ENCODE measurements at regions not wholly inside any gene's neighbourhood (a gene's known extent, or its start where the extent isn't known, plus 50 kb on each side); places are given as distances from the start of the nearest gene placed in this dataset.

- no peak for DNase-seq
- no peak overlapping the region for H3K4me3 ChIP-seq
- no peak overlapping the region for H3K27ac ChIP-seq
- H3K9ac ChIP-seq (ENCODE audit: low read depth in 2 of 2, low read length in 2 of 2) = no peak overlapping the region
- H3K4me1 ChIP-seq = no peaks in the 10 kb centered on the region
- H3K27me3 ChIP-seq = no peaks in the 10 kb centered on the region
- intact Hi-C loops (cut with DNase I) = no loop called here
- TF ChIP-seq CTCF (IDR thresholded peaks at IDR 0.05) = no peak
- no peaks in the 10 kb centered on the region for H3K9me3 ChIP-seq
- H3K36me3 ChIP-seq = no peaks in the 10 kb centered on the region
These were observed 301.3 kb upstream of the ADCY2 start for GRCh38 chr5:7094626-7095025.

GRCh38 chr5:7096294-7096693 lies 299.6 kb upstream of the ADCY2 start:
- intact Hi-C loops (cut with DNase I) = no loop called here
- no peaks in the 10 kb centered on the region for H3K4me1 ChIP-seq
- no peak overlapping the region for H3K9ac ChIP-seq (ENCODE audit: low read depth in 2 of 2, low read length in 2 of 2)
- DNase-seq = no peak
- no peaks in the 10 kb centered on the region for H3K27me3 ChIP-seq
- H3K27ac ChIP-seq = no peak overlapping the region
- H3K4me3 ChIP-seq = no peak overlapping the region
- no peaks in the 10 kb centered on the region for H3K36me3 ChIP-seq
- H3K9me3 ChIP-seq = no peaks in the 10 kb centered on the region
- TF ChIP-seq CTCF (IDR thresholded peaks at IDR 0.05) = no peak

DNA sequence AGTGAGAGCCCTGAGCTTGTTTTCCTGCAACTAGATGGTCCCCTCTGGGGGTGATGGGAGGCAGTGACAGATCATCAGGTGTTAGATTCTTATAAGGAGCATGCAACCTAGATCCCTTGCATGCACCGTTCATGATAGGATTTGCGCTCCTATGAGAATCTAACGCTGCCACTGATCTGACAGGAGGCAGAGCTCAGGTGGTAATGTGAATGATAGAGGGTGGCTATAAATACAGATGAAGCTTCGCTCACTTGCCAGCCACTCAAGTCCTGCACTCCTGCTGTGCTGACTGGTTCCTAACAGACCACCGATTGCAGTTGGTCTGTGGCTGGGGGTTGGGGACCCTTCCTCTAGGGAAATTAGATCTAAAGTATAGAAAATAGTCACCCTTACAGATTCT lies 290.6 kb upstream of the ADCY2 start:
- TF ChIP-seq CTCF (IDR thresholded peaks at IDR 0.05) = no peak
- no peak overlapping the region for H3K9ac ChIP-seq (ENCODE audit: low read depth in 2 of 2, low read length in 2 of 2)
- H3K9me3 ChIP-seq = no peaks in the 10 kb centered on the region
- no peaks in the 10 kb centered on the region for H3K27me3 ChIP-seq
- intact Hi-C loops (cut with DNase I) = no loop called here
- no peak overlapping the region for H3K4me3 ChIP-seq
- no peaks in the 10 kb centered on the region for H3K36me3 ChIP-seq
- no peak overlapping the region for H3K27ac ChIP-seq
- DNase-seq = no peak
- no peaks in the 10 kb centered on the region for H3K4me1 ChIP-seq

GRCh38 chr5:7117961-7118360 lies 278.0 kb upstream of the ADCY2 start:
- no peak for DNase-seq
- Histone ChIP-seq H3K9ac (ENCODE audit: low read depth in 2 of 2, low read length in 2 of 2) (no peak overlapping the region), H3K36me3 (no peaks in the 10 kb centered on the region), H3K9me3 (no peaks in the 10 kb centered on the region), H3K27me3 (no peaks in the 10 kb centered on the region), H3K4me3 (no peak overlapping the region), H3K27ac (no peak overlapping the region), H3K4me1 (no peaks in the 10 kb centered on the region)
- no peak for TF ChIP-seq CTCF (IDR thresholded peaks at IDR 0.05)
- intact Hi-C loops (cut with DNase I) = no loop called here

DNA sequence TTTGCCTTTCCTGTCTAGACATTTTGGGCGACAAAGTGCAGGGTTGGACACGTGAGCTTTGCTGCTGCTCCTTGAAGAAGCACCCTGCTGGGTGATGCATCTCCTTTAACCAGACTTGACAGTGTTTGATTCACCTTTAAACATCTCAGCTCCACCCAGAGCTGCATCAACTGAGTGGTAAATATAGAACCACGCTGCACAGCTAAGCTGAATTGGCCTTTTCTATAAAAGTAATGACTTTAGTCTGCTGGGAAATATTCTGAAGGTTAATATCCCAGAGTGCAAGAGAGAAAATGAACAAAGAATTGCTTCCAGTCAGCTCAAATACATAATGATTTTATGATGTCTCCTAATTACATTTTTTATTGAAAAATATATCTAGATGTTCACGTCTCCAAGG lies 264.3 kb upstream of the ADCY2 start:
- Histone ChIP-seq H3K9me3 (no peaks in the 10 kb centered on the region), H3K27ac (no peak overlapping the region), H3K36me3 (no peaks in the 10 kb centered on the region), H3K4me1 (no peaks in the 10 kb centered on the region), H3K27me3 (no peaks in the 10 kb centered on the region), H3K9ac (ENCODE audit: low read depth in 2 of 2, low read length in 2 of 2) (no peak overlapping the region), H3K4me3 (no peak overlapping the region)
- DNase-seq = no peak
- intact Hi-C loops (cut with DNase I) = no loop called here
- no peak for TF ChIP-seq CTCF (IDR thresholded peaks at IDR 0.05)

GRCh38 chr5:7146886-7147285 lies 249.1 kb upstream of the ADCY2 start:
- no peak overlapping the region for H3K9ac ChIP-seq (ENCODE audit: low read depth in 2 of 2, low read length in 2 of 2)
- DNase-seq = peak; percentile 48
- no peak overlapping the region for H3K4me3 ChIP-seq
- H3K4me1 ChIP-seq = no peaks in the 10 kb centered on the region
- no peak for TF ChIP-seq CTCF (IDR thresholded peaks at IDR 0.05)
- intact Hi-C loops (cut with DNase I) = no loop called here
- H3K36me3 ChIP-seq = no peaks in the 10 kb centered on the region
- no peaks in the 10 kb centered on the region for H3K9me3 ChIP-seq
- no peak overlapping the region for H3K27ac ChIP-seq
- no peaks in the 10 kb centered on the region for H3K27me3 ChIP-seq
